ENCODE measurements at regions not wholly inside any gene's neighbourhood (a gene's known extent, or its start where the extent isn't known, plus 50 kb on each side); places are given as distances from the start of the nearest gene placed in this dataset.

DNA sequence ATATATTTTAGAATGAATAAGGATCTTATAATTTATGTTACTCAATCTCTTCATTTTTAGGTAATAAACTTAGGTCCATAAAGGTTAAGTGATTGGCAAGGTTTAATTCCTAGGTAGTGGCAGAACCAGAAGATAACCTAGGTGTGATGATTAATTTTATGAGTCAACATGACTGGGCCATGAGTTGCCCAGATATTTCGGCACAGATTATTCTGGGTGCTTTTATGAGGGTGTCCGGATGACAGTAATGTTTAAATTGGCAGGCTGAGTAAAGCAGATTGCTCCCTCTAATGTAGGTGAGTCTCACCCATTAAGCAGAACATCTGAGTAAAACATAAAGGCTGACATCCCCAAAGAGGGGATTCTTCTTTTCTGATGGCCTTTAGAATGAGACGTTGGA lies 1349.3 kb upstream of the CELF2 start:
- TF ChIP-seq, protein P1, sequence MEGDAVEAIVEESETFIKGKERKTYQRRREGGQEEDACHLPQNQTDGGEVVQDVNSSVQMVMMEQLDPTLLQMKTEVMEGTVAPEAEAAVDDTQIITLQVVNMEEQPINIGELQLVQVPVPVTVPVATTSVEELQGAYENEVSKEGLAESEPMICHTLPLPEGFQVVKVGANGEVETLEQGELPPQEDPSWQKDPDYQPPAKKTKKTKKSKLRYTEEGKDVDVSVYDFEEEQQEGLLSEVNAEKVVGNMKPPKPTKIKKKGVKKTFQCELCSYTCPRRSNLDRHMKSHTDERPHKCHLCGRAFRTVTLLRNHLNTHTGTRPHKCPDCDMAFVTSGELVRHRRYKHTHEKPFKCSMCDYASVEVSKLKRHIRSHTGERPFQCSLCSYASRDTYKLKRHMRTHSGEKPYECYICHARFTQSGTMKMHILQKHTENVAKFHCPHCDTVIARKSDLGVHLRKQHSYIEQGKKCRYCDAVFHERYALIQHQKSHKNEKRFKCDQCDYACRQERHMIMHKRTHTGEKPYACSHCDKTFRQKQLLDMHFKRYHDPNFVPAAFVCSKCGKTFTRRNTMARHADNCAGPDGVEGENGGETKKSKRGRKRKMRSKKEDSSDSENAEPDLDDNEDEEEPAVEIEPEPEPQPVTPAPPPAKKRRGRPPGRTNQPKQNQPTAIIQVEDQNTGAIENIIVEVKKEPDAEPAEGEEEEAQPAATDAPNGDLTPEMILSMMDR (IDR thresholded peaks at IDR 0.05; ENCODE audit: poor library complexity) = no peak
- no peak for TF ChIP-seq EZH2 (IDR thresholded peaks at IDR 0.05; ENCODE audit: borderline replicate concordance)
